T47D (cell line): ENCODE measurements at regions not wholly inside any gene's neighbourhood (a gene's known extent, or its start where the extent isn't known, plus 50 kb on each side); places are given as distances from the start of the nearest gene placed in this dataset.

Source experiments
- DNase-seq, 2 experiments: peaks; one replicate each; pipeline versions ENCODE4 v3.0.0 to v3.0.0-alpha.2; 2011 to 2012; ENCODE audit warnings: low read depth in 1 of 2, low spot score in 1 of 2
- JUND ChIP-seq: IDR thresholded peaks from 2 replicates; pipeline ENCODE4 v1.6.1; 2012; ENCODE audit warnings: low read depth
- in situ Hi-C: cut with HindIII; loops from 2 replicates; pipeline ENCODE4 v1.10.0; 2016; ENCODE audit warnings: low sequenced_read_pairs, low pct_unique_long_range_greater_than_20kb

DNA sequence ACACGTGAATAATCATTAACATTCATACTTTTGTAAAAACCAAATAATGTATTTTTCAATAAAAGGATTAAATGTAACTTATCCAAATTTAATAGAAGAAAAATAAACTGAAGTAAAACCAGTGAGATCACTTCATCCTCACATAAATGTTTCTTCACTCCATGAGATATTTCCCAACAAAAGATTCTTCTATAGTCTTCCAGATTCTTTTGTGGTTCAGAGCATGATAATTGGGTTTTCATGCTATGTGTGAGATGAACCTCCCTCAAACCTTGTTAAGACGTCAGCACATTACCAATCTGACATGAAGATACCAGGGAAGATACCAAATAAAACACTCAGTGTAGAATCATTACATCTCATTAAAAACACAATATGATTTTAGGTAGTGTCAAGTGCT, 62.9 kb upstream of the OXGR1 start:
- TF ChIP-seq JUND = no peak
- in situ Hi-C loops = no loop called here
- DNase-seq = no peak

DNA sequence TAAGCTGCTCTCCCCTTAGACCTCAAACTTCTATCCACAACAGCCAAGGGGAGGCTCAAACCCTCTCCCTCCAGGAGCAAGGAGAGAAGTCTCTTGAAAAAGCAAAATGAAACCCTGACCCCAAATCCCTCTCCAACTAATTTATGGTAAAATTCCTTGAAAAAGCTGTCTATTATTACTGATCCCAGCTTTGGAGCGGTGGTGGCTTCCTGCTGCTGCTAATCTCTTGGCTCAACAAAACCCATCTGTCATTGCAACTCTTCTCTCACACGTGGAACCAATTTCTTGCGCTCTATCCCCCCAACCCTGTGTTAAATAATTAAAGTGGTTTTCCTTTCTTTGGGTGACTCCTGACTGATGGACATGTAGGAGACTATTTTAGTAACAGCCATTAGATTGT, 64.1 kb upstream of the OXGR1 start:
- TF ChIP-seq JUND = no peak
- DNase-seq = no peak
- in situ Hi-C loops = no loop called here

DNA sequence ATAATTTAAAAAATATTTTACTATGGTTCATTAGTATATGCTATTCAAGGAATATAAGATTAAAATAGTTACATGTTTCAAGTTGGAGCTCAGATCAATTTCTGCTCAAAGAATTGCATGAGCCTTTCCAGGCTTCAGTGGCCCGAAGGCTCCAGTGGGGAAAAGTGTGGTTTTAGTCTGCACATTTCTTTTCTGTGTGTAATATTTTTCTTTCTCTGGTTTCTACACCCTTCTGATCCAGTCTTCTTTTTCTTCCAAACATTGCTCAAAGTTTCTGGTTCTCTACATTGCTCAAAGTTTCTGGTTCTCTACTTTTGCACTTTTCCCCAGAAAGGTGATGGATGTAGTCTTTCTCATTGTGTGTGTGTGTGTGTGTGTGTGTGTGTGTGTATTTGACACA, 64.7 kb upstream of the OXGR1 start:
- in situ Hi-C loops = no loop called here
- DNase-seq = no peak
- no peak for TF ChIP-seq JUND

DNA sequence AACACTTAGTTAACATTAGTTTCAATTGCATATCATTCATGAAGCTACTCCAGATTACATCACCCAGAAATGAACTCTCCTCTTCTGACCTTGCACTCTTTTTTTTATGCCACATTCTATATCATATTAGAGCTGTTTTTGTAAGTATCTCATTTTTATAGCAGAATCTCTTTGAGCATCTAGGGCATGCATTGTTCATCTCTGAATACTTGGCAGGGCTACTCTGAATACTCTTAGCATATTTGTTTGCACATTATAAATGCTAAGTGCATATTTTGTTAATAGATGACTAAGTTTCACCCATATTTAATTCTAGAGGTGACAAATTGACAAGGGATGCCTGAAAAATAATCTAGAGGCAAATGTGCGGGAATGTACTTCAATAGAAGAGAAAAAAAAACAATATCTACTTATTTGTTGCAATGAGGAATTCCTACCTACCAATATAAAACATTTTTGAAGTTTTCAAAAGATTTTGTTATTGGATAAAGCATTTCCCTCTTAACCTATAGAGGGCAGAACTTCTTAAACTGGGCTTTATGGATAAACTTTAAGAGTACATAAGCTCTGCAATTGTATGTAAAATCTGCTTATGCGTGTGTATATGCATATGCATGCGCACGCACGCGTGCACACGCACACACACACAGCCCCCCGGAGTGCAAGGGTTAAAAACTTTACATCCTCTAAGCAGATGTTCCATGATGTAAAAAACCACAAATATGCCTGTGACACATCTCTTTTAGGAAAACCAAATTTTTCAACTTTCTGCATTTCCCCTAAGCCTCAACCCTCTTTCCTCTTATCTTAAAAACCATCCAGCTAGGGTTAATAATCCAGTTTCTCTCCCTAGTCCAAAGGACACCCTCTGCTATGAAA, 73.0 kb upstream of the OXGR1 start:
- in situ Hi-C loops = no loop called here
- TF ChIP-seq JUND = no peak
- no peak for DNase-seq

DNA sequence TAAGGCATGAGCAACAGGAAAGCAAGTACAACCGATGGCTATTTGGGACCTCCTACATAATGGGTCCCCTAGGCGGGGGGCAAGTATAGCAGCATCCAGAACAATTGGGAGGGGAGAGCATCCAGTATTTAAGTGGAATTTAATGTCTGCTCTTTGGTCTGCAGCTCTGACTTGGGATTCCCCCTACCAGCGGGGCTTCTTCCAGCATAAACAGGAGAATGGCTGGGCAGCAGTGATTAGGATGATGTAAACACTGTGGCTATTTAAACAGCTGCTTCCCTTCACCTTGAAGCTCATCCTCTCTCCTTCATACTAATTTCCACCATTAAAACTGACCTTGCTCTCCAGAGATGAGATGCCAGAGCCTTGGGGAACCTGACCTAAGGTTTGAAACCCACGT, 73.9 kb upstream of the OXGR1 start:
- in situ Hi-C loops = no loop called here
- no peak for TF ChIP-seq JUND
- DNase-seq = no peak

DNA sequence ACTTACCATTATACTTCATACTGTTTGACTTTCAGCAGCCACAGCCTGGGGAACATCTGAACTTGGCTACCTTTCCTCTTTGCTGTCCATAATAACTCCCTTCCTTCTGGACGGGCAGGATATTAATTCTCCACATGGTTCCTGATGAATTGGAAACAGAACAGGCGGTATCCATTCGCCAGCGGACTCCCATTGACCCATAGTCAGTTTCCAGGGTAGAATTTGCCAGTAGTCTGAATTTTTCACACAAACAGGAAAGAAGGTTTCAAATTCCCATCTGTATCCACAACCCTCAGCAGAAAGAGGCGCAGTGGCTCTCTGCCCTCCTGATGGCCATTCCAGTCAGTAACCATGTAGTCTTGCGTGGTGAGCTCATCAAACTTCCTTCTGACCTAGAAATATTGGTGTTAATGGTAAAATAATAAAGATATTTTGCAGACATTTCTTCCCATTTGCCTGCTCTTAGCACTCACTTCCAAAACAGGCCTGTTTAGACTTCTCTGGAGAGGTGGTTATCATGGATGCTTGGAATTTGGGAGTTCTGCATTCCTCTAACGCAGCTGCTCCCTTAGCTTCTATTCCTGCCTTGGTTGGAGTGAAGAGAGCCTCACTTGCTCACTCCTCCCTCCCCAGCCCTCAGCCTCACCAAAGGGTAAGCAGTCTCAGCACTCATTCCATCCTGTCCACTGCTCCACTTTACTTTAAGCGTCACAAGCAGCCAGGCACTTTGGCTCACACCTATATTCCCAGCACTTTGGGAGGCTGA, 75.0 kb upstream of the OXGR1 start:
- no peak for TF ChIP-seq JUND
- no peak for DNase-seq
- in situ Hi-C loops = no loop called here

DNA sequence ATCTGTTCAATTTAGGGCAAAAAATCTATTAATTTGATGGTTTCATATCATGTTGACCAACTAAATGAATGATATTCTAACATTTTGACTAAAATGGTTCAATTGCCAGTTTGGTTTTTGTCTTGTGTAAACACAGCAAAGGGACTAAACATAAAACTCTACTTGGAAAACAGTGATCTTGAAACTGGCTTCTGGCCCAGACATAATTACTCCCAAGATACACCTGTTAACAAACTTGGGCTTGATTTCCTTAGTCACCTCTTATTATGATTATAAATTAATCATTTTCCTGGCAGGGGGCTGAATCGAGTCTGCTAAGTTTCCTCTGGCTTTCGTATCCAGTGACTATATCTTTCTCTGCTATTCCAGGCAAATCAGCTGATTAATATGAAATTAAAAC, 78.0 kb upstream of the OXGR1 start:
- in situ Hi-C loops = no loop called here
- no peak for TF ChIP-seq JUND

DNA sequence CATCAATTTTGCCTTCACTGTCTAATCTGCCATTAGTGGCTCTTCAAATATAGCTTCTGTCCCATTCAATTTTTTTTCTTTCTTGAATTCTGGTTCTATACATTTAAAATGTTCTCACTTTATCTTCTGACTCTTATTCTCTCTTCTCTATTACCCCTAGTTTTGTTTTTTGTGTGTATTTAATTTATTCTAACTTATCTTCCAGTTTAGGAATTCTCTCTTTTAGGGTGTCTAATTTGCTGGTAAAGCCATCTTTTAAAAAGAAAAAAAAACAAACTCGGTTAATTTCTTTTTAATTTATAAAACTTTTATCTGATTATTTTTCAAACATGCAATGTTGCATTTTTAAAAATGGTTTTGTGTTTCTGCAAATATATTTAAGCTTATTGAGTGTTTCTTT, 80.3 kb upstream of the OXGR1 start:
- DNase-seq = no peak
- in situ Hi-C loops = no loop called here
- no peak for TF ChIP-seq JUND

More for the DNA sequence above, 78.0 kb upstream of the OXGR1 start:
- no peak for DNase-seq

DNA sequence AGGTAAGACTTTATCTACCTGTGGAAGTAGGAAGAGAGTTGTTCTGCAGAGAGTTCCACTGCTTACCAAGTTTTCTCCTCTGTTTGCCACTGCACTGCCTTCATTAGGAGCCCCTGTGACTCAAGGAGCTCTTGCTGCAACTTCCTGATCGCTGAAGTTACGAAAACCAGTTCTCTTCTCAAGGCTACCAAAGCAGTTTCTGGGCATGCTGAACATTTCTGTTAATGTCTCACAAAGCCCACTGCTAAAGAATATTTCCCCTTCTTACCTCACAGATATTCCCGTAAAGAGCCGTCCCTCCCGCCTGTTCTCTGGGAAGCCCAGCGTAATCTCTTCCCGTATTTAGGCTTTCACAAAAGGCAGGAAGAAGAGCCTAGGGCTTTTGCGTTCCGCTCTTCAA, 82.6 kb upstream of the OXGR1 start:
- in situ Hi-C loops = no loop called here
- no peak for DNase-seq
- no peak for TF ChIP-seq JUND

DNA sequence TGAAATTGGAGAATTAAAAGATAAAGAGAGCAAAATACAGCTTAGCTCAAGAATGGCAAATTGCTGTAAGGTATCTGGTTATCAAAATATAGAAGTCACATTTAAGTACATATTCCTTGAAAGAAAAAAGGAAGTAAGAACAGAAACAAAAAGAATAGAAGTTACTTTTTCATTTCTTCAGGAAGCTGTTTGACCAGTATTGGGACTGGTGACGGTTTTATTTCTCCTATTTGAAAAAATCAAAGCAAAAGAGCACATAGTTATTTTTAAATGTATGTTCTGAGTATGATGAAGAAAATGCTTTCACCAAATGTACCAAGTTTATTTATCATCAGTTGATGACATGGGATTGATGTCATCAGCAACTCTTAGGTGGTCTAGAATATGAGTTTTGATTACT, 83.1 kb upstream of the OXGR1 start:
- TF ChIP-seq JUND = no peak
- DNase-seq = no peak
- in situ Hi-C loops = no loop called here

DNA sequence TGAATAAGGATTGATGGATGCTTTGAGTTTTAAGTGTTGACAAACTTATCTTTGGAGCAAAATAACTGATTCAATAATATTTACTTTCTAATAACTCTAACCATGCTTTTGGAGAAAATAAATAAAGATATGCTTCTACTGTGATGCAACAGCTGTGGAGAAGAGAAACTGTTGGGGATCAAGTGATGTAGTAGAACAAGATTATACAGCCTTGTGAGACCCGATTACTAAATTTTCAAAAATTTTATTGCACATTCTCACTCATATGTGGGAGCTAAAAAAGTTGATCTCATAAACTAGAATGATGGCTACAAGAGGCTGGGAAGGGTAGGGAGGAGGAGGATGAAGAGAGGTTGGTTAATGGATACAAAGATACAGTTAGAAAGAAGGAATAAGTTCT, 85.5 kb upstream of the OXGR1 start:
- TF ChIP-seq JUND = no peak
- in situ Hi-C loops = no loop called here
- no peak for DNase-seq

DNA sequence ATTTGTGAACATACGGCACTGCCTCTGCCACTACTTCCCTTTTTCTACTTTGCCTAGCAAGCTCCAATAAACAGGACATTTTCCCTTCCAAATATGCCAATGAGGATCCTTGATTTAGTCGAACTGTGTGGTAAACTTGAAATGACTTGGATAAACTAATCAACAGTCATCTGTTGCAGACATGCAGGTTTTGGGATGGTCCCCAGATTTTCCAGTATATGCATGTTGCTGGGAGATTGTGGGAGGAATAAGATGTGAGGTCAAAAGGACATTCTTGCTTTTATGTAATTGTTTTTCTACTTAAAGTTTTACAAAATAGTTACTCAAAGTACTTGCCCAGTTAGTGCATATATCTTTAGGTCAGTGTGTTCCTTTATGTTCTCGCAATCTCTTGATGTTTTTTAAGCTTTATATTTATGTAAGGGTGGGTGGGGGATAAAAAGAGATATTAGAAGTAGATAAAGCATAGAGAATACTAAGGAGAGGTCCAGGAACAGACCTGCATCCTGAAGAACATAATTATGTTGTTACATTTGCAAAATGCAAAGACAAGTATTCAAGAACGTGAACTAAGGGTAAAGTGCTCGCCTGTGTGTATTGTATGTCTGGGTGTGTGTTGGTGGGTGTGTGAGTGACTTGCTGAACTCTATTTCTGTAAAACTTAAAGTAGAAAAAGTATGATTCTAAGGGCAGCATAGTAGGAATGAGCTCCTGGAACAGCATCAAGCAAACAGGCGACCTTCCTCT, 88.4 kb upstream of the OXGR1 start:
- DNase-seq = no peak
- in situ Hi-C loops = no loop called here

DNA sequence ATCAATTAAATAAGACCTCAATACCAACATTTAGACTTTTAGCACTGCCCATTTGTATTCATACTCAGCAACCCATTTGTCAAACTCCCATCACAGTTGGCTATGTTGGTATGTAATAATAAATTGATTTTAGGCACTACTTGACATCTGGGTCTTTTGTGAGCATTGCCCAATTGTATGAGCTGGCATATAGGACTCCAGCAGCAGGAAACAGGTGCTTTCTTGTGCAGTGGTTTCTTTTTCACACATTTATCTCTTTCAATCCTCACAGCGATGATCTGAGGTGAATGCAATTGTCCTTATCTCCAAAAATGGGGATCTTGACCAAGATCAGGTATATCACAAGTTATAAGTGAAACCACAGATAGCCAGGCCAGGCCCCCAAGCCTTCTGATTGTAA, 96.9 kb upstream of the OXGR1 start:
- TF ChIP-seq JUND = no peak
- in situ Hi-C loops = no loop called here
- no peak for DNase-seq

More for the DNA sequence above, 88.4 kb upstream of the OXGR1 start:
- no peak for TF ChIP-seq JUND
